B cell (primary cell): ENCODE measurements at regions not wholly inside any gene's neighbourhood (a gene's known extent, or its start where the extent isn't known, plus 50 kb on each side); places are given as distances from the start of the nearest gene placed in this dataset.

ENCODE experiments used
- ATAC-seq: fragments of 200-7000 bp; cut with Tn5 transposase; one replicate; pipeline ENCODE4 v1.10.0; 2021; ENCODE audit warnings: low read depth, mild to moderate bottlenecking, moderate number of reproducible peaks, moderate library complexity
- CTCF ChIA-PET: fragments of 350-600 bp; sonication (Branson Sonifier 250); formaldehyde crosslinking; loops from one replicate; lab custom pipeline; 2021; ENCODE audit warnings: antibody characterized with exemption, inconsistent platforms; lab: Charles Lee
- POLR2A ChIA-PET: fragments of 350-600 bp; sonication (Branson Sonifier 250); formaldehyde crosslinking; loops from one replicate; lab custom pipeline; 2021; ENCODE audit warnings: antibody characterized with exemption; lab: Charles Lee
- DNase-seq: peaks from one replicate; pipeline ENCODE4 v3.0.0; 2013
- H2AFZ ChIP-seq: 2 replicates; pipeline ENCODE4 v1.6.1; 2012; ENCODE audit warnings: mild to moderate bottlenecking, low read depth, low read length; ENCODE audit not compliant: insufficient read depth, poor library complexity, severe bottlenecking
- H3K27ac ChIP-seq, 2 donors: 1 replicate in 1 of 2; 2 replicates in 1 of 2; pipeline ENCODE4 v1.5.1; 2012 to 2013; ENCODE audit warnings: low read length in 2 of 2, mild to moderate bottlenecking in 2 of 2, moderate library complexity in 1 of 2
- H3K27me3 ChIP-seq, 4 experiments: fragments of 200-600 bp in 1 of 4; sonication (generic) in 1 of 4; replicated peaks in 1 of 4; 1 replicate in 2 of 4; 2 replicates in 2 of 4; pipeline versions ENCODE4 v1.6.1 to v1.7.0; 2013 to 2016; ENCODE audit warnings: low read length in 3 of 4, mild to moderate bottlenecking in 2 of 4, mixed read lengths in 1 of 4, moderate library complexity in 1 of 4; ENCODE audit not compliant: insufficient read depth in 4 of 4, control insufficient read depth in 3 of 4; ENCODE audit errors: control extremely low read depth in 1 of 4
- H3K36me3 ChIP-seq, 2 experiments: replicated peaks in 1 of 2; 1 replicate in 1 of 2; 2 replicates in 1 of 2; pipeline versions ENCODE4 v1.6.1 to v1.7.1; 2013; ENCODE audit warnings: low read length in 1 of 2; ENCODE audit not compliant: insufficient read depth in 2 of 2, control insufficient read depth in 1 of 2; ENCODE audit errors: control extremely low read depth in 1 of 2, extremely low read depth in 1 of 2
- H3K4me1 ChIP-seq, 2 donors: fragments of 200-600 bp in 1 of 2; sonication (generic) in 1 of 2; 1 replicate in 1 of 2; 2 replicates in 1 of 2; pipeline versions ENCODE4 v1.5.1 to v1.6.1; 2013 to 2017; ENCODE audit warnings: low read length in 2 of 2; ENCODE audit not compliant: control insufficient read depth in 2 of 2, insufficient read depth in 2 of 2
- H3K4me2 ChIP-seq: replicated peaks from 2 replicates; pipeline ENCODE3; 2012; ENCODE audit warnings: mild to moderate bottlenecking, low read depth, low read length; ENCODE audit not compliant: poor library complexity, severe bottlenecking
- H3K4me3 ChIP-seq, 5 experiments: fragments of 200-600 bp in 1 of 5; sonication (generic) in 1 of 5; 1 replicate in 3 of 5; 2 replicates in 2 of 5; pipeline versions ENCODE4 v1.5.1 to v1.7.0; 2011 to 2016; ENCODE audit warnings: low read length in 4 of 5, mild to moderate bottlenecking in 4 of 5, low read depth in 2 of 5, control low read depth in 1 of 5, moderate library complexity in 1 of 5; ENCODE audit not compliant: insufficient read depth in 1 of 5; ENCODE audit errors: control extremely low read depth in 1 of 5, extremely low read depth in 1 of 5
- H3K79me2 ChIP-seq: fragments of 200-600 bp; sonication (generic); one replicate; pipeline ENCODE4 v1.6.0; 2016; ENCODE audit warnings: low read length; ENCODE audit not compliant: control insufficient read depth, insufficient read depth
- H3K9ac ChIP-seq: fragments of 200-600 bp; sonication (generic); 2 replicates; pipeline ENCODE4 v1.6.1; 2017; ENCODE audit warnings: mild to moderate bottlenecking, low read length, moderate library complexity
- H3K9me3 ChIP-seq, 3 donors: one replicate each; pipeline versions ENCODE4 v1.6.1 to v1.7.1; 2013; ENCODE audit warnings: low read length in 2 of 3; ENCODE audit not compliant: control insufficient read depth in 2 of 3, insufficient read depth in 1 of 3; ENCODE audit errors: control extremely low read depth in 1 of 3
- H4K20me1 ChIP-seq: 2 replicates; pipeline ENCODE4 v1.6.0; 2012; ENCODE audit warnings: mild to moderate bottlenecking, low read length; ENCODE audit not compliant: insufficient read depth, control insufficient read depth, poor library complexity, severe bottlenecking
- H3K27ac Mint-ChIP-seq: one replicate; pipeline ENCODE4 v1.8.0; 2021; ENCODE audit warnings: mixed read lengths
- H3K27me3 Mint-ChIP-seq: one replicate; pipeline ENCODE4 v1.8.0; 2021; ENCODE audit warnings: mixed read lengths
- H3K4me1 Mint-ChIP-seq: one replicate; pipeline ENCODE4 v1.8.0; 2021; ENCODE audit warnings: mixed read lengths
- H3K4me3 Mint-ChIP-seq: one replicate; pipeline ENCODE4 v1.8.0; 2021; ENCODE audit warnings: mixed read lengths
- H3K9me3 Mint-ChIP-seq: one replicate; pipeline ENCODE4 v1.8.0; 2022; ENCODE audit warnings: mixed read lengths; ENCODE audit not compliant: insufficient read depth
- CTCF ChIP-seq: fragments of 200-600 bp; IDR thresholded peaks from one replicate; pipeline ENCODE4 v1.8.0; 2022; ENCODE audit warnings: antibody characterized with exemption, mild to moderate bottlenecking
- EZH2 ChIP-seq: IDR thresholded peaks from 2 replicates; pipeline ENCODE4 v1.6.1; 2012; ENCODE audit warnings: borderline replicate concordance, low read depth, mild to moderate bottlenecking, moderate library complexity, low read length; ENCODE audit not compliant: insufficient read depth, poor library complexity, severe bottlenecking
- WGBS: methylation state at CpG from one replicate; pipeline ENCODE4 v1.1.5; 2013; ENCODE audit warnings: missing lambda C conversion rate; ENCODE audit not compliant: insufficient coverage; 5-methylcytosine and 5-hydroxymethylcytosine counted together
- intact Hi-C: fragments of 100-400 bp; cut with micrococcal nuclease; formaldehyde crosslinking; loops from one replicate; pipeline ENCODE4 v1.10.0; 2022

GRCh38 chr2:4369826-4370419, 666.5 kb downstream of the DCDC2C start:
- POLR2A ChIA-PET: no interaction called here
- H3K4me2 ChIP-seq: no peak overlapping the region

More at GRCh38 chr2:4369826-4370419, 666.5 kb downstream of the DCDC2C start:
- Histone ChIP-seq H3K27ac (no peak overlapping the region), H3K27me3 (no peaks in the 10 kb centered on the region), H4K20me1 (no peaks in the 10 kb centered on the region), H3K4me1 (no peaks in the 10 kb centered on the region), H3K9me3 (peaks cover 0 to 13% (median 2%) of the 10 kb centered on the region in 3 donors), H3K9ac (no peak overlapping the region), H3K79me2 (no peaks in the 10 kb centered on the region), H2AFZ (no peak overlapping the region), H3K4me3 (no peak overlapping the region), H3K36me3 (no peaks in the 10 kb centered on the region)
- no peak overlapping the region for H3K4me3 Mint-ChIP-seq
- TF ChIP-seq EZH2 (no peak), CTCF (no peak)
- WGBS: 83% methylated on average over 1 of the region's 3 CpGs
- intact Hi-C loops: no loop called here
- H3K27ac Mint-ChIP-seq: no peak overlapping the region
- no peaks in the 10 kb centered on the region for H3K4me1 Mint-ChIP-seq
- H3K9me3 Mint-ChIP-seq: peaks cover 12% of the 10 kb centered on the region
- no peak for DNase-seq
- no peaks in the 10 kb centered on the region for H3K27me3 Mint-ChIP-seq
- CTCF ChIA-PET: no interaction called here
- no peak for ATAC-seq
